ENCODE measurements at regions not wholly inside any gene's neighbourhood (a gene's known extent, or its start where the extent isn't known, plus 50 kb on each side); places are given as distances from the start of the nearest gene placed in this dataset.
"Not testable (repeated sequence)": the region's sequence is repeated elsewhere in the genome, so short reads cannot be mapped to it uniquely, and the experiment has no call there.

GRCh38 chr12:105654606-105655005 is 324.1 kb downstream of the C12orf75 start:
- DNase-seq (ENCODE audit: low spot score): no peak

GRCh38 chr12:105658389-105658788 is 327.9 kb downstream of the C12orf75 start:
- no peak for DNase-seq (ENCODE audit: low spot score)

- no peak for DNase-seq (ENCODE audit: low spot score)
Measured at GRCh38 chr12:105659355-105660075, 329.0 kb downstream of the C12orf75 start.

GRCh38 chr12:105664765-105665164 is 334.3 kb downstream of the C12orf75 start:
- not testable (repeated sequence) for DNase-seq (ENCODE audit: low spot score)

DNA sequence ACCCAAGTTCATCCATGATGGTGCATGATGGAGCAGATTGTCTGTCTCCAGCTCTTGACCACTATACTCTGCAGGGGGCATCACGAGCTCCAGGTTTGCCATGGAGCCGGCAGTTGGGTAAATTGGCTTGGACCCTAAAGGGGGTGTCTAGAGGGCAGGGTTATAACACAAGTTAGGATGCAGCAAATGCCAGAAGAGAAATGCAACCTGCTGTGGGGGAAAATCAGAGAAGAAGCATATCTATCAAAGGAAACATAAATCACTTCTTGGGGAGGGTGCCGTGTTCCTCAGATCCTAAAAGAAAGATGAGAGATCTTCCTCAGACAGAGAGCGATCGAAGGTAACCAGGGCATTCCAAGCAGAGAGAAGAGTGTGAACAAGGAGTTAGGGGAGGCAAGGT is 334.9 kb downstream of the C12orf75 start:
- no peak for DNase-seq (ENCODE audit: low spot score)

DNA sequence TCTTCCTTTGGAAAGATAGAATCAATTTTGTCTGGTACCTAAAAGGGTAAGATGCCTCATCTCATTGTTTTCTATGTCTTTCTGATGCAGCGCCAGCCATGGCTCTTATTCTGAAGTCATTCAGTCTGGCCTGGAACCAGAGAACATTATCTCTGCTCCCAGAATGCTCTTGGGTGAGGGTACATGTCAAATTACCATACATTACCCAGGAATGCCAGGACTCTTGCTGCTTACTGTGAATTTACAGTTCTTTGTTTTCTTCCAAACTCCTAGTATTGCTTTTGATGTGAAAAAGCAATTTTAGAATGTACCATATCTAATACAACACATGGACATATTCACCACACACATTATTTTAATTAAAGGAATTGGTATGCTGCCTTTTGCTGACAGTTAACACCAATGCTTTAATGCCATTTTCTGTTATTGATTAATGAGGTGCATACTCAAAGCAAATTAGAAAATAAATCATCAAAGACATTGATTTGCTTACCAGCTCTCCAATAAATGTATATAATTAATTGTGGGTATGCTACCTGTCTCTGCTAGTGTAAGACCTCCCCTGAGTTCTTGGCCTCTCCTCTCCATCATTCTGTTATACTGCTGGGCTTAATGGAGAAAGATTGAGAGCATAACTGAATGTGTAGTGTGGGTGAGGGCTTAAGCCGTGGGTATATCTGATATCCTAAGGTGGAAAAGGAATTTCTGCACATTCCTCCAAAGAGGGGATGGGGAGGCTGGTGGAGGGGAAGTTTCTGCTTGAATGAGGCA is 337.7 kb downstream of the C12orf75 start:
- no peak for DNase-seq (ENCODE audit: low spot score)

GRCh38 chr12:105670672-105671071 is 340.2 kb downstream of the C12orf75 start:
- DNase-seq (ENCODE audit: low spot score): no peak

- no peak for DNase-seq (ENCODE audit: low spot score)
Measured at GRCh38 chr12:105671720-105672119, 341.2 kb downstream of the C12orf75 start.

- DNase-seq (ENCODE audit: low spot score): no peak
Measured at GRCh38 chr12:105672121-105672975, 341.9 kb downstream of the C12orf75 start.

DNA sequence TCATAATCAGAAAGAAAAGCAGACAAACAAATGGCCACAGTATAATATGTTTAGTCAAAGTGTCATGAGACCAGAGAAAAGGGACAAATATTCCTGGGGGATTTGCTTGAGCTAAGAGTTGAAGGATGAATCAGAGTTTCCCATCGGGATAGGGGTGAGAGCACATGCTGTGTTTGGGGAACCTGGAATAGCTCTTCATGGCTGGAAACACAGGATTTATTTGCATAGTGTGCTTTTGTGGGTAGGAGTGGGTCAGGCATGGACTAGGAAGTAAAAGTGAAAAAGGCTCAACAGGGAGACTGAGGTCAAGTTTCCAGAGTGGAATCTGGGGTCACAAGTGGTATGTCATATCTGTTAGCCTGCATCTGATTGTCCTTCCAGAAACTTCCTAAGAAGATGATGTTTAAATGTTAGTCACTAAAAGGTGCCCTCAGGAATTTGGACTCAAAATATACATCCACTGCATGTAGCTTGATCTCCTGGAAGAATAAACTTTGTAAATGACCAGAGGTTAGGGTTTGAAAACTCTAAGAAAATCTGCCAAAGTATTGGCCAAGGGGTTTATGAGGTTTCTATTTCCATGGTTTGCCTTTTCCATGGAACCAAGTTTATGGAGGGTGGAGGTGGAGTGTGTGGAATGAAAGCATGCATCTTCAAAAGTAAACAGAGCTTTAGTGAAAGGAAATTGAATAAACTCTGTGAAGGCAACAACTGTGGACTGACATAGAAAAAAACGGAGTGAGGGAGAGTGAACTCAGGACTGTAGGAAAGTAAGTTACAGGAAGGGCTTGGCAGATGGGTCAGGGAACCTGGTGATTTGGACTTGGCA is 344.6 kb downstream of the C12orf75 start:
- DNase-seq (ENCODE audit: low spot score): no peak

GRCh38 chr12:105676694-105677093 is 346.2 kb downstream of the C12orf75 start:
- no peak for DNase-seq (ENCODE audit: low spot score)

- no peak for DNase-seq (ENCODE audit: low spot score)
Measured at GRCh38 chr12:105677672-105678071, 347.2 kb downstream of the C12orf75 start.

GRCh38 chr12:105679982-105680381 is 349.5 kb downstream of the C12orf75 start:
- DNase-seq (ENCODE audit: low spot score): no peak

DNA sequence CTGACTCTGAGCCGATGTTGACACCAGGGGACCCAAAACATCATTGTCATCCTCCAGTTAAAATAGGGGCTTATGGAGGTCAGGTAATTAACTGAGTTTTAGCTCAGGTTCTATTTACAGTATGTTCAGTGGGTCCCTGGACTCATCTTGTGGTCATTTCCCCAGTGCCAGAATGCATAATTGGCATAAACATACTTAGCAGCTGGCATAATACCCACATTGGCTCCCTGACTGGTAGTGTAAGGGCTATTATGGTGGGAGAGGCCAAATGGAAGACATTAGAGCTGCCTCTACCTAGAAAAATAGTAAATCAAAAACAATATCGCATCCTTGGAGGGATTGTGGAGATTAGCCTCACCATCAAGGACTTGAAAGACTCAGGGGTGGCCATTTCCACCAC is 350.9 kb downstream of the C12orf75 start:
- no peak for DNase-seq (ENCODE audit: low spot score)

- not testable (repeated sequence) for DNase-seq (ENCODE audit: low spot score)
Measured at GRCh38 chr12:105682821-105683220, 352.3 kb downstream of the C12orf75 start.

- DNase-seq (ENCODE audit: low spot score): not testable (repeated sequence)
Measured at GRCh38 chr12:105683836-105684235, 353.3 kb downstream of the C12orf75 start.

DNA sequence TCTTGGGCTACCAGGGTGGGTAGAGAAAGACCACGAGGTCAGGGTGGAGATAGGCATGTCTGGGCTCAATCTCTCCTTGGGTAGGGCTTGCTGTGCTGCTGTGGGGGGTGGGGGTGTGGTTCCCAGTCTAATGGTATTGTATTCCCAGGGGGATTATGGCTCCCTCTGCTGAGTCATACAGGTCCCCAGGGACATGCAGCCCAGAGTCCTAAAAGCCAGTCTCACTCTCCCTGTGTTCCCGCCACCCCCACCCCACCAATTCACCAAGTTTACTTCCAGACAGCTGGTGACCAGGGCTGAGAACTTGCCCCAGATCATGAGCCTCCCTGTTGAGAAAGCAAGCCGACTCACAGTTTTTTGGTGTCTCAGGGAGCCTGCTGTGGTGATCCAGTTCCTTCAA is 367.6 kb downstream of the C12orf75 start:
- no peak for DNase-seq (ENCODE audit: low spot score)

- no peak for DNase-seq (ENCODE audit: low spot score)
Measured at GRCh38 chr12:105699209-105699608, 368.7 kb downstream of the C12orf75 start.

DNA sequence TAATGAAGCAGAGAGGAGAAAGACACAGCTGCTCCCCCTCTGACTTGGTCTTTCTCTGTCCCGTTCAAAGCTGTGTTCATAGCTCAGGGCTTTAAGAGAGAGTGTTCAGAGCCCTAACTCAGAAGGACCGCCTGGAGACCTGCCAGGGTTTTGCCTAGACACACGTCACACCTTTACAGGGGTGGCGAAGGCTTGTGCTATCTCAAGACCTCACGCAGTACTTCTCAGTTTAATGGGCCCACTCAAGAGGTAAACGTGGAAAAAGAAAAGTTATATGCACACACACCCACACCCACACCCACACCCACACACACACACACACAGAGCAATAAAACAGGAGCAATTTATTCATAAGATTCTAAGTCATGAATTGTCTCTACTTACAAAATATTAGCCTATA is 374.3 kb downstream of the C12orf75 start:
- no peak for DNase-seq (ENCODE audit: low spot score)

DNA sequence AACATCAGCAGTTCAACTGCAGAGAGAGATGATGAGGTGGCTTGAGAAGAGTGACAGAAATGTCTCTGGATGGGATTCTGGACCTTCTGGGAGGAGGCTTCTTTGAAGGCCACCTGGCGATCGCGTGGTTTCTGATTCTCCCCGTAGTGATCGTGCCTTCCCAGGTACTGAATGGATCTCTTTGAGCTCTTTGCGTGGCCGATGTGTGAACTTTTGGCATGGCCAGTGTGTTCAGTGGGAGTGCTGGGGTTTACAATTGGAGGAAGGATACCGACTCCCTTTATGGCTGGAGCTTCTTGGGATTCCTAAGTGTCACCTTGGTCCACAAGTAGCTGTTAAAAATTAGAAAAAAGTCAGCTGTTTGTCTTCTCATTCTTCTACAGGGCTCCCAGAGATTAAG is 374.7 kb downstream of the C12orf75 start:
- DNase-seq (ENCODE audit: low spot score): no peak

- no peak for DNase-seq (ENCODE audit: low spot score)
Measured at GRCh38 chr12:105705765-105706164, 375.3 kb downstream of the C12orf75 start.

Measured in ecto neural progenitor cell (in vitro differentiated cells).